Dedifferentiated amniotic fluid mesenchymal stem cell (primary cell): ENCODE measurements at regions not wholly inside any gene's neighbourhood (a gene's known extent, or its start where the extent isn't known, plus 50 kb on each side); places are given as distances from the start of the nearest gene placed in this dataset.

Experiments used
- DNase-seq: peaks from one replicate; pipeline ENCODE4 v3.0.0-alpha.2; 2016; ENCODE audit errors: extremely low spot score

- DNase-seq: no peak
These were observed 334.0 kb upstream of the NR2F2 start for GRCh38 chr15:95996494-95996893.

DNA sequence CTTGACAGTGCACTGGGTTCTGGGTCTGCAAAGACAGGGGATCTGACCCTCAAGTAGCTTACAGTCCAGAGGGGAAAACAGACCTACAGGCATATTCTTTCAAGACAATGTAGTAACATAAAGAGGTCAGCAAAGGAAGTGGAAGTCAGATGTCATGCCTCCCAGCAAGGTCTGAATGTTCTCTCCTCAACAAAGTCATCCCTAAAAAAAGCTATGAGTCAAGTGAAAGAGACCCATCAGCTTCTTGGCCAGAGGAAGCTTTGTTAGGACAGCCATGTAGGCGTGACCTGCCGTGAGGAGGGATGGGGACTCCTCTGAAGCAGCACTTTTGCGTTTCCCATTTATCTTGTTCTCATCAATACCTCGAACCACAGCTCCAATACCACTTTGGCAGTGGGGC lies 331.6 kb upstream of the NR2F2 start:
- no peak for DNase-seq

DNA sequence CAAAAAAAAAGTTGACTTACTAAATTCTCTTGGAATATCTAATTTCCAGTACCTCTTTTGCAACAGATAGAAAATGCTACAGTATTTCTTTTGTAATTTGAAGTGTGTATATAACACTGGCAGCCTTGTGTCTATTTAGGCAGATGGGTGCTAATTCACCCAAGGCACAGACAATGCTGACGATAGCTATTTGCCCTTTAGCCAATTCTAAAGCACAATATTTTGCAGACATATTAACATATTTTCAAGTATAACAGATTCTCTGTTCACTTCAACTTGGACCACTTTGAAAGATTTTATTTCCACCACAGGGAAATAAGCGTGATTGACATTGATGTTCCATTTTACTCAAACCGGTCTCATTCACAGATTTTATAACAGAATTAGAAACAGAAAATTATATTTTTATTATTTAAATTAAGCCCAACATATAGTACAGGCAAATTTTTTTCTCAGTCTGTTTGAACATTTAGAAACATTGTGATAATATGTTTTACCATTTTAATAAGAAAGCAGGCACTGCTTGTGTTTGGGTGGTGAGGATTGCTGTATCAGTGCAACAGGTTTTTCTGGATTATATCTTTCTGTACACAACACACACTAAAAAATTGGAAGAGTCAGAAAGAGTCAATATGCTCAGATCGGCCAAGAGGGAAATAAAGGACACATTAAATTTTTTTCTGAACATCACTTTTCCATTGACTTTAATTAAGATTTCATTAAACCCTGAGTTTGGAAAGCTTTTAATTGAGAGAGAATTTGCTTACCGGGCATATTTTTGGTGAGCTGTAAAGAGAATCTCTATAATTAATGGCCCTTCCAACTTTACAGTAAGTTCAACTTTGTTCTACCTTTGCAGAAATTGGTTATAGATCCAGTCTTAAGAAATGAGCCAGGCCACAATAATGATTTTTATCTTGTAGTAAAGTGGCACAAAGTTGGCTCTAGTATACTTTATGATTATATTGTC lies 327.3 kb upstream of the NR2F2 start:
- DNase-seq: no peak

GRCh38 chr15:96005906-96006305 lies 324.6 kb upstream of the NR2F2 start:
- no peak for DNase-seq

DNA sequence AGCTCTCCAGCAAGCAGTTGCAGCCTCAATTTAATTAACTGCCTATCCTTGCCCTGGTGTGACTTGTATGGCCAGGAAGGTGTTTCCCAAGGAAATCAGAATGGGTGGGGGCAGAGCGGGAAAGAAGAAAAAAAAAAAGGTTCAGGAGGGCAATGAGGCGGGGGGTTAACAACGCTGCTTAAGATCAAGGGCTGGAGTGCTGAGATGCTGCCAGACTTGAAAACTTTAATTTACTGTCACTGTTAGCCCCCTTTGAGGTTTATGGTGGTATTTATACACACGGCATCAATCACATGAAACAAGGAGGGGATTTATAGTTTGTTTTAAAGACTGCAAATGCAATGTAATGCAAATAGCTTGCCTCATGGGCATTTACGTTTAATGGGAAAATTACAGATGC lies 319.4 kb upstream of the NR2F2 start:
- DNase-seq: no peak

DNA sequence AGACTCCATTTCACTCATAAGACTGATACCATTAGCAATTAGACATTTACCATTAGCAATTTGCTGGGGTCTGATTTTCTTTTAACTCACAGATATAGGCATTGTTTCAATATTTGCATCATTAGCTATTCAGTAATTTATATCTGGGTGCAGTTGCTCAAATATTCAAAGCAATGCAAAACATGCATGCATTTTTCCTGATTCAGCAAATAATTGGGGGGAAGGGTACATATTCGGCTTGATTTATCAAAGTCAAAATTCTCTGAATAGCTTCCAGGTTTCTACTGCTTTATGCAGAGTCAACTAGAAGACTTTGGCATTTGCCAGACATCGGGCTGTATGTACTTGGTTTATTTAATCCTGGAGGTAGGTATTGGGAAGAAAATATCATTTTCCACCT lies 315.6 kb upstream of the NR2F2 start:
- no peak for DNase-seq

GRCh38 chr15:96019114-96019513 lies 311.4 kb upstream of the NR2F2 start:
- no peak for DNase-seq

- no peak for DNase-seq
These were observed 310.4 kb upstream of the NR2F2 start for GRCh38 chr15:96020133-96020532.

DNA sequence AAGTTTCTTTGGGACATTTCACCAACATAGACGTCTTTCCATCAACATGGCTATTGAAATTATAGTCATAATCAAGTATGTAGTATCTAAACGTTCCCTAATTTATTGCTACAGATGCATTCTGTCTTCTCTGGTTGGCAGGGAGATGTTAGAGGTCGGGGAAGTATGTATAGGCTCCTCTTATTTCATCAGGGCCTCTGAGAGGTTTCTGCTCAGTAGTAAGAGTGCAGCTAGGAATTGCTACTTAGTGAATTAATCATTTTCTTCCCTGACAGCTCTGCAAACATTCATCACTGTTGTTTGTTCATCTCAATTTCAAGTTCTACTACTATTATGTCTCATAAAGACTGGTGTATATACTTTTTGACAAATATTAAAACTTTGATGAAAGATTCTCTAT lies 309.7 kb upstream of the NR2F2 start:
- DNase-seq: no peak

DNA sequence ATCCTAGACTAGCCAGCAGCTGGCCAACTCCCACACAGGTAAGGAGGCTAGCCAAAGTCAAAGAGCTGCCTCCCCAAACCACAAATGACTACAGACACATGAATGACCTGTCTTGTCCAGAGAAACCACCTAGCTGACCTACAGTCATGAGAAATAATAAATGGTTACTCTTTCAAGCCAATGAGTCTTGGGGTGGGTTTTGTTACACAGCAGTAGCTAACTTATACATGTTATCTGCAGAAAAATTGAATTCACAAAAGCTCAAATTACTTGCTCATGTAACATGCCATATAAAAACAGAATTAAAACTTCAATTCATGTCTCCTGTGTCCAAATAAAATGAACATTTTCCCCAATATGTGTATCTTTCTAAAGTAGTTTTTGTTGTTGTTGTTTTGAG lies 307.4 kb upstream of the NR2F2 start:
- no peak for DNase-seq

- no peak for DNase-seq
These were observed 303.0 kb upstream of the NR2F2 start for GRCh38 chr15:96027501-96027900.

DNA sequence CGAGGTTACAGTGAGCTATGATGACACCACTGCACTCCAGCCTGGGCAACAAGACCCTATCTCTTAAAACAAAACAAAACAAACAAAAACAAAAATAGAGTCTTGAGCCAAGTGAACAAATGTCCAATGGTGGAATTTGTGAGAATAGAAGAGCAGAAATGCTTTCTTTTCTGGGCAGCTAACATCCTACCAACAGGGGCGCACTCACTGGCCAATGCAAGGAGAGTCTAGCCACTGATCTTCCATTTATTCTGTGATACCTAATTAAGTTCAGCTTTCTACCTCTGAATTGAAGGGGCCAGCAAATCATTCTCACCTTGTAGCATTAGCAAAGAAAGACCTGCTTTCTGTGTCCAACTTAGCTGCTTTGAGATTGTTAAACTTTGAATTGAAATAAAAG lies 301.9 kb upstream of the NR2F2 start:
- DNase-seq: no peak

DNA sequence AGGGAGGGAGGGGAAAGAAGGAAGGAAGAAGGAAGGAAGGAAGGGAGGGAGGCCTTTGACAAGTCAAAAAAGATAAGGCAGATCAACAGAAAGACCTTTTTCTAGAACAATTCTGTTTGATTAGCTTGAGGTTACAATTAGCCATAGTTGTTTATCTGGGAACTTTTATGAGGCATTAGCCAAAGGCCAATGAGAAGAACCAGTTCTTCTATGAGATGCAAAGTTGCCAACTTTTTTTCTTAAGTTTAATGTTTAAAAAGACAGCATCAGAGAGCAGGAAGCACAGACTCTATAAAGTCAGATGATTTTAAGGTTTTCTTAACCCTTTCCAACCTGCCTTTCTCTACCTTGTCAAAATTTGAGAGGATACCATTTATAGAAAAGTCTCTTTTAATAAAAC lies 301.3 kb upstream of the NR2F2 start:
- DNase-seq: no peak

DNA sequence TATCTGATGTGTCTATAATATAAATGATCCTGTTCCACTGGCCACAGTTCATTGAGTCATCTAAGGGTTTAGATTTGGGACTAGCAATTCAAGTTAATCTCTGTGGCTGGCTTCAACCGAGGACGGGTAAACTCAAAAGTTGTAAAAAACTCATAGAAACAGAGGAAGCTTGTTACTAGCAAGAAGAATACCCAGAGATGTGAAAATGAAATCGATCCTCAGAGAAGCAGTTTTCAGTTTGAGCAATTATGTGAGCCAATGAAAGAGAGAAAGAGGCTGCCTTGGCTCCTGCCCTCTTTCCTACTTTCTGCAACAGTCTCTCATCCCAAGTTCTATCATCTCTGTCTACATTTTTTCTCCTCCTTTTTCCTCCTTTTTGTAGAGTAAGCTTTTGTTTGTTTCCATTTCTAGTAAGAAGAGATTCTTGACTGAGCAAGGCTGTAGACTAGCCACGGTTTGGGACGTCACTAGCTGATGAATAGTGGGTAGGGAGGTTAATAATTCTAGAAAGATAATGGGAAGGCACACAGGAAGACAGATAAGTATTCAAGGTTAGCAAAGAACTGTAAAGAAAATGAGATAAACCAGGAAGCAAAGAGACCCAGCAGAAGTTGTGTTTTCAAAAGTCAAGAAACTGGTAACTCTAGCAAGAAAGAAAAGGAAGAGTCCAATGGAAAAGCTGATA lies 298.9 kb upstream of the NR2F2 start:
- DNase-seq: no peak

- no peak for DNase-seq
These were observed 295.4 kb upstream of the NR2F2 start for GRCh38 chr15:96035091-96035490.

GRCh38 chr15:96035635-96036034 lies 294.9 kb upstream of the NR2F2 start:
- DNase-seq: no peak

GRCh38 chr15:96037584-96037983 lies 292.9 kb upstream of the NR2F2 start:
- no peak for DNase-seq

DNA sequence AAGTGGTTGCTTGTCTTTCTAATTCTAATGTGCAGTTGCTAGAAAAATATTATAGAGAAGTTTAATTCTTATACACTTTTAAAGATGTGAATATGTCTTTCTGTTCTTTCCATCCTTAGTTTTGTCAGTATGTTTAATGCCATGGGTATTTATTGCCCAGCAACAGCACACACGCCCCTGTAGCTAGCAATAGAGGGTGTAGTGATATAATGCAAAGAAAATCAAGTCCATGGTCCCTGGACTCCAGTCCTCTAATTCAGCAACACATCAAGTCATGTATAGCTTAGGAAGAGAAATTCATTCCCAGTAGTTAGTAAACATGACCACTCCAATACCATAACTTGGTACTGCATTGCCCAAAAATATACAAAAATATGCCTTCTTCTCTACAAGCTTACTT lies 292.4 kb upstream of the NR2F2 start:
- DNase-seq: no peak

DNA sequence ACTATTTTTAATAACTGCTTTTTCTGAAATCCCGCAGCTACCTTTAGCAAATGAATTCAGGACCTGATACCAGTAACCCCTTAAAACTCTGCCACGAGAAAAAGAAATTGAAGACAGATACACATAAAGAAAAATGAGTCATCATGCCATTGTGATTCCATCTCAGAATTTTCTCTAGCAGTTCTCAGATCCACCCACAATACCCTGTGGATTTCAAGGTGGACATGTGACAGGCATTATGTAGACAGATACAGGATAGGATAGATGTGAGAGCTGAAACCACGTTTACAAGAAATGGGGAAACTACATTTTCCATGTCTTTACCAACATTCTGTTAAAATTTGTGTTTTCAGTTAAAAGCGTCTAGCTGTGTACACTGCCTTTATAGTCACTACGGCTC lies 291.9 kb upstream of the NR2F2 start:
- DNase-seq: no peak

GRCh38 chr15:96041982-96042733 lies 288.3 kb upstream of the NR2F2 start:
- DNase-seq: no peak

- DNase-seq: no peak
These were observed 287.7 kb upstream of the NR2F2 start for GRCh38 chr15:96042734-96043224.

DNA sequence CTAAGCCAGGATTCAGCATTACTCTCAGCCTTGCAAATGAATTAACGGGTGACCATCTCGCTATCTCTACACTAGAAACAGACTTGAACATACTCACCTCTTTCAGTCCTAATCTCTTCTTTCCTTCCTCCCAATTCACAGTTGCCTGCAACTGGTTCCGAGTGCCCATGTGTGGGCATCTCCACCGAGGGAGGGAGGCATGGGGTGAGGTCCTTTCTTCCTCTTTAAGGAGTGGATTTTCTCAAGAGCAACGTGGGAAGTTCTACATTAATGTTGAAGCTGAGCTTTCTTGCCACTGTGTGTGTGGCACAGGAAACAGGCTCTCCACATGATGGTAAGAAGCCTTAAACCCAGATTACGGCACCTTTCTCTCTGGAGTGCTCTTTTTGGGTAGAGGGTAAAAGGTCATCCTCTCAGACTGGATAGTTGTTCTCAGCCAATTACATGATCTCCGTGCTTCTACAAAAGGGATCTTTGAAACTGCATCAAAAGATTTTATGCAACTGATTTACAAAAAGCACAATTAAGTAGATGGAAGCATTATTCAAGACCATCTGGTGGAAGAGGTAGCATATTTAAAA lies 286.8 kb upstream of the NR2F2 start:
- DNase-seq: no peak
